SH-SY5Y (cell line): ENCODE measurements at regions not wholly inside any gene's neighbourhood (a gene's known extent, or its start where the extent isn't known, plus 50 kb on each side); places are given as distances from the start of the nearest gene placed in this dataset.

Experiments used
- GATA2 ChIP-seq: IDR thresholded peaks from 2 replicates; pipeline ENCODE4 v1.6.1; 2011; ENCODE audit warnings: mild to moderate bottlenecking, low read depth, low read length
- GATA3 ChIP-seq: IDR thresholded peaks from 2 replicates; pipeline ENCODE4 v1.6.1; 2011; ENCODE audit warnings: low read depth, mild to moderate bottlenecking, low read length, moderate library complexity

DNA sequence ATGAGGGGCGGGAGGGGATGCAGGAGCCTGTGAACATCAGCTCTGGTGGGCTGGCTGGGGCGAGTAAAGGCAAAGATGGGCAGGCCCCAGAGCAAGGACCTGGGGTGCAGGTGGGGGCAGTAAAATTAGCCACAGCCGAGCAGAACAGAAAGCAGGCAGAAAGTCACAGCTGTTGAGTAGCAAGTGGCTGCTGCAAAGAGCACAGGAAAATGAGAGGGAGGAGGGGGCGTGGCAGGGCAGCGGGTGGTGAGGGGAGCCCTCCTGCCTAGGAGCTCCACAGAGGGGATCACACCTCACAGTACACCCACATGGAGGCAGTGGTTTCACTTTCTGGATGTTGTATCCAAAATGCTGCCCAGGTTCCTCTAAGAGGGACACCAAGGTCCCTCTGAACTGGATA lies 79.6 kb downstream of the LBH start:
- no peak for TF ChIP-seq GATA2
- no peak for TF ChIP-seq GATA3
